RWPE2 (cell line): ENCODE measurements at regions not wholly inside any gene's neighbourhood (a gene's known extent, or its start where the extent isn't known, plus 50 kb on each side); places are given as distances from the start of the nearest gene placed in this dataset.

ENCODE experiments used
- ATAC-seq: fragments of 200-7000 bp; cut with Tn5 transposase; 3 replicates; pipeline ENCODE4 v1.9.1; 2021; ENCODE audit warnings: low read depth
- DNase-seq: peaks from one replicate; pipeline ENCODE4 v3.0.0-alpha.2; 2020; ENCODE audit warnings: low spot score
- H3K27ac ChIP-seq: fragments of 450-650 bp; 2 replicates; pipeline ENCODE4 v1.5.1; 2017; ENCODE audit warnings: mild to moderate bottlenecking; ENCODE audit not compliant: poor library complexity, severe bottlenecking
- H3K27me3 ChIP-seq: fragments of 250-450 bp; sonication (Bioruptor Pico); 2 replicates; pipeline ENCODE4 v1.5.1; 2021; ENCODE audit warnings: mild to moderate bottlenecking, moderate library complexity; ENCODE audit not compliant: insufficient read depth, poor library complexity, severe bottlenecking
- H3K36me3 ChIP-seq: fragments of 250-450 bp; sonication (Bioruptor Pico); 2 replicates; pipeline ENCODE4 v1.5.1; 2020; ENCODE audit warnings: low read depth, mild to moderate bottlenecking, moderate library complexity
- H3K4me1 ChIP-seq: fragments of 250-450 bp; sonication (Bioruptor Pico); 2 replicates; pipeline ENCODE4 v1.5.1; 2021; ENCODE audit warnings: mild to moderate bottlenecking, moderate library complexity; ENCODE audit not compliant: insufficient read depth, poor library complexity, severe bottlenecking
- H3K4me3 ChIP-seq: fragments of 250-450 bp; sonication (Bioruptor Pico); 2 replicates; pipeline ENCODE4 v1.5.1; 2021; ENCODE audit warnings: mild to moderate bottlenecking, moderate library complexity; ENCODE audit not compliant: severe bottlenecking
- H3K9me3 ChIP-seq: fragments of 250-450 bp; sonication (Bioruptor Pico); 2 replicates; pipeline ENCODE4 v1.5.1; 2021; ENCODE audit warnings: mild to moderate bottlenecking, moderate library complexity; ENCODE audit not compliant: severe bottlenecking
- CTCF ChIP-seq: fragments of 450-650 bp; IDR thresholded peaks from one replicate; pipeline ENCODE4 v1.5.1; 2017; ENCODE audit warnings: mild to moderate bottlenecking, moderate library complexity; ENCODE audit not compliant: poor library complexity, severe bottlenecking

- peaks cover 38% of the 10 kb centered on the region for H3K4me1 ChIP-seq
- TF ChIP-seq CTCF: no peak
- DNase-seq (no peak), ATAC-seq (no peak)
- no peak overlapping the region for H3K4me3 ChIP-seq
- H3K27ac ChIP-seq: no peak overlapping the region
- H3K36me3 ChIP-seq: no peaks in the 10 kb centered on the region
- no peaks in the 10 kb centered on the region for H3K9me3 ChIP-seq
- no peaks in the 10 kb centered on the region for H3K27me3 ChIP-seq
Measured at GRCh38 chr2:191627518-191627917, 50.4 kb upstream of the NABP1 start.
